ENCODE measurements at regions not wholly inside any gene's neighbourhood (a gene's known extent, or its start where the extent isn't known, plus 50 kb on each side); places are given as distances from the start of the nearest gene placed in this dataset.

DNA sequence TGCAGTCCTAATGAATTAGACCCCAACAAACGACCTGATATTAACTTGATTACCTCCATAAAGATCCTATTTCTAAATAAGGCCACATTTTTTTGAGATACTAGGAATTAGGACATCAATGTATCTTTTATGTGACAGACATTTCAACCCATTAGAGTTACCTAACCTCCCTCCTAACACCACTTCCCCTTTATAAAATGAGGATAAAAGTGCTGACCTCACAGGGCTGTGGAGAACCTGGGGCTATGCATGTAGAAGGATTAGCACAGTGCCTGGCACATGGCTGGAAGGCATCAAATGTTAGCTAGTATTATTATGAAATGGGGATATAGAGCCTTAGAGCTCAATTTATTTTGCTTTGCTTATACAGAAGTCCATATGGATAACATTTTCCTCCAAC is 53.5 kb upstream of the LRRN1 start:
- Mint-ChIP-seq H3K9me3 (no peaks in the 10 kb centered on the region), H3K27ac (no peak overlapping the region), H3K4me1 (no peaks in the 10 kb centered on the region), H3K36me3 (peaks cover 0 to 5% (median 4%) of the 10 kb centered on the region in 3 donors), H3K27me3 (ENCODE audit: low read depth in 3 of 3) (peaks cover 0 to 2% (median under 1%) of the 10 kb centered on the region in 3 donors), H3K4me3 (no peak overlapping the region)
- DNase-seq = no peak

DNA sequence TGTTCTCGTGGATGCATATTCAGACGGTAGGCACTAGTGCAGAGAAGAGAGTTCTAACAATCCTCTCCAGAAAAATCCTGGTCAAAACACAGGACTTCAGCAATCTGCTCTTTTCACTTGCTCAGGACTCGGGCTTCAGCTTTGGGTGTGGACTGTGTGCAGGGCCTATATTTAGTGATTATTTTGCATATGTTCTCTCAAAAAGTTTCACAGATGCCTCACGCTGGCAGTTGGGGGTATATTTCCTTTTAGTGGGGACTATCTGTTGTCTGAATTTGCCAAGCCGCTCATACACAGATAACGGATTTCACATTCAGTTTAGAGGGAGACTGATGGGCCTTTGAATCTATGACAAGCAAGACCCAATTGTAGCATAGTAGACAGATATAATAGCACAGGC is 54.4 kb upstream of the LRRN1 start:
- H3K4me3 Mint-ChIP-seq = no peak overlapping the region
- no peak for DNase-seq
- H3K27me3 Mint-ChIP-seq (ENCODE audit: low read depth in 3 of 3) = peaks cover 0 to 2% (median 2%) of the 10 kb centered on the region in 3 donors
- H3K27ac Mint-ChIP-seq = no peak overlapping the region
- H3K4me1 Mint-ChIP-seq = no peaks in the 10 kb centered on the region
- no peaks in the 10 kb centered on the region for H3K9me3 Mint-ChIP-seq
- peaks cover 0 to 8% (median 5%) of the 10 kb centered on the region in 3 donors for H3K36me3 Mint-ChIP-seq

- no peak overlapping the region for H3K27ac Mint-ChIP-seq
- H3K4me3 Mint-ChIP-seq = no peak overlapping the region
- no peaks in the 10 kb centered on the region for H3K9me3 Mint-ChIP-seq
- H3K4me1 Mint-ChIP-seq = no peaks in the 10 kb centered on the region
- H3K27me3 Mint-ChIP-seq (ENCODE audit: low read depth in 3 of 3) = peaks cover 0 to 2% (median 1%) of the 10 kb centered on the region in 3 donors
- no peak for DNase-seq
- H3K36me3 Mint-ChIP-seq = peaks cover 0 to 10% (median 5%) of the 10 kb centered on the region in 3 donors
Measured at GRCh38 chr3:3743754-3744153, 55.5 kb upstream of the LRRN1 start.

DNA sequence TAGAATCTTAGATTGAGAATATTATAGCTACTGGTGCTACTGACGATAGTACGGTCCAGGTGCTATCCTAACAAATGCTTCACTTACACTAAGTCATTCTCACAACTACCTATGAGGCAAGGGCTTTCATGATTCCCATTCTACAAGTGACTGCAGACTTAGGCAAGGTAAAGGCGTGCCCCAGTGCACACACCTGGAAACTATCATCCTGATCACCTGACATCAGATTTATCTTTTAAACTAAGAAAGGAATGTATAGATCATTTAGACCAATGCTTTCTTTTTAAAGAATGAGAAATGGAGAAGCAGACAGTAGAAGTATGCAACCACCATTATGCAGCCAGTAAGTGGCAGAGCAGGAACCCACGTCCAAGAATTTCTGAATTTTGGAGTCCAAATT is 59.2 kb upstream of the LRRN1 start:
- DNase-seq = no peak
- Mint-ChIP-seq H3K36me3 (peaks cover 0 to 9% (median 0%) of the 10 kb centered on the region in 3 donors), H3K27me3 (ENCODE audit: low read depth in 3 of 3) (peaks cover 0 to 3% (median 0%) of the 10 kb centered on the region in 3 donors), H3K4me1 (no peaks in the 10 kb centered on the region), H3K9me3 (peaks cover 0 to 3% (median 0%) of the 10 kb centered on the region in 6 donors), H3K27ac (no peak overlapping the region), H3K4me3 (no peak overlapping the region)

DNA sequence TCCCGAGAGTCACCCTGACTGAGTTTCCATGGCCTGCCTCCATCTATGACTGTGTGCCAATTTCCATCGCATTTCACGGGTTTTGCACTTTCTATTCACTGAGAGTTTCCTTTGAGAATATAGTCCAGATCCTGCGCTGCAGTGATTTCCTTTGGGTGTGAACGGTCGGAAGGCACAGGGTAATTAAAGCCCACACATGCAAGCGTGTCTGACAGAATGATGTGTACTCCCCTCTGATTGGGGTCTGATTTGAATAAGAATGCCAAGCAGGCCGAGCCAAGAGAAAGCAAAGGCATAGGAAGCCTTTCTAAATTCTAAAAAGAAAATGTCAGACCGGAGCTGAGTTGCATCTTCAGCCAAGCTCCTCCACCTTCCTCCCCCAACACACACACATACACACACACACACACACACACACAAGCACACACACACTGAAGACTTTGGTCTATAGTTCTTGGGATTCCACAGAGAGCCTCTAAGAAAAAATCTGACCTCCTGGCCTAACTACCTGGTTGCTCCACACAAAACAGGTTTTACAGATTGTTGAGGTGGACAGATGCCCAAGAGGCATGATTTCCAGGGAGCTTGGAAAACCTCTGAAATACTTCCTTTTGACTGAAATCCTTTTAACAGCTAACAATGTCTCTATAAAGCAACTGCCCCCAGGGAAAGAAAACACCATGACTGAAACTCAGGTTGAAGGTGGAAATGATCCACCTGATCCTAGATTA is 59.7 kb upstream of the LRRN1 start:
- Mint-ChIP-seq H3K36me3 (peaks cover 0 to 9% (median 0%) of the 10 kb centered on the region in 3 donors), H3K4me3 (no peak overlapping the region), H3K4me1 (no peaks in the 10 kb centered on the region), H3K9me3 (peaks cover 0 to 3% (median 0%) of the 10 kb centered on the region in 6 donors), H3K27me3 (ENCODE audit: low read depth in 3 of 3) (peaks cover 0 to 3% (median 0%) of the 10 kb centered on the region in 3 donors), H3K27ac (no peak overlapping the region)
- no peak for DNase-seq

DNA sequence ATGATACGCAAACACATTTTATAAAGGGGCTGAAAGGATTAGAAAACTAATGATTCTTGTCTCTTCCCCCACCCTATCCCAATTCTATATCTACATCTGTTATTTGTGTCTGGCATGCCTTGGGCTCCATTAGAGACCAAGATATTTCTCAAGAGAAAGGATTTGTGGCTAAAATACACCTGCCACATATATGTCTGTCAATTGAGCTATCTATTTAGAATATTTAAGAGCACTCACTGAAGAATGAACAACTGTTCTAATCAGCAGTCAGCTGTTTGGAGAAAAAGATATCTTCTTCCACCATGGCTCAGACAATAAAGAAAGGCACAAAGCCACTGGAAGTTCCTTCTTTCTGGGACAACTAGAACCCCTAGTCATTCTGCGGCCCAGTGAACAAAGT is 61.7 kb upstream of the LRRN1 start:
- peaks cover 0 to 13% (median 0%) of the 10 kb centered on the region in 3 donors for H3K36me3 Mint-ChIP-seq
- no peaks in the 10 kb centered on the region for H3K4me1 Mint-ChIP-seq
- DNase-seq = no peak
- no peak overlapping the region for H3K4me3 Mint-ChIP-seq
- H3K27ac Mint-ChIP-seq = no peak overlapping the region
- peaks cover 0 to 3% (median 0%) of the 10 kb centered on the region in 3 donors for H3K27me3 Mint-ChIP-seq (ENCODE audit: low read depth in 3 of 3)
- peaks cover 0 to 5% (median 0%) of the 10 kb centered on the region in 6 donors for H3K9me3 Mint-ChIP-seq

DNA sequence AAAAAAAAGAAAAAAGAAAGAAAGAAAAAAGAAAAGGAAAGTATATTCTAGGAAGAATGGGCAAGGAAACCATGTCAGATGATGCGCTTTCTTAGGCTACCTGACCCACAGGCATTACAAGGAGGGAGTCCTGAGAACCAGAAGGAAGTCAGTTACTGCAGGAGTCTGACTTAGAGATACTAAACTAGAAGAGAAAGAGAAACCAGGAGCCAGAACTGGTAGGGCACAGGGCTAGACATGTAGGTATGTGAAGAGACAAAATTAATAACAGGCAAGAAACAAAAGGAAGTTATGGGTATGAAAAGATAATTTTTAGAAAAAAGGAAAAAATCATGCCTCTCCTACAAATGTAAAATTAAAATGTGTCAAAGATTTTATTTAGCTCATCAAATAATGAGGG is 63.3 kb upstream of the LRRN1 start:
- Mint-ChIP-seq H3K36me3 (peaks cover 0 to 13% (median 0%) of the 10 kb centered on the region in 3 donors), H3K4me3 (no peak overlapping the region), H3K4me1 (no peaks in the 10 kb centered on the region), H3K9me3 (peaks cover 0 to 5% (median 0%) of the 10 kb centered on the region in 6 donors), H3K27ac (no peak overlapping the region), H3K27me3 (ENCODE audit: low read depth in 3 of 3) (peaks cover 0 to 3% (median 0%) of the 10 kb centered on the region in 3 donors)
- no peak for DNase-seq

GRCh38 chr3:3734881-3735280 is 64.3 kb upstream of the LRRN1 start:
- H3K27ac Mint-ChIP-seq = no peak overlapping the region
- H3K27me3 Mint-ChIP-seq (ENCODE audit: low read depth in 3 of 3) = peaks cover 0 to 1% (median 0%) of the 10 kb centered on the region in 3 donors
- H3K9me3 Mint-ChIP-seq = peaks cover 0 to 5% (median 0%) of the 10 kb centered on the region in 6 donors
- H3K4me1 Mint-ChIP-seq = no peaks in the 10 kb centered on the region
- H3K36me3 Mint-ChIP-seq = peaks cover 0 to 10% (median 0%) of the 10 kb centered on the region in 3 donors
- DNase-seq = no peak
- no peak overlapping the region for H3K4me3 Mint-ChIP-seq

DNA sequence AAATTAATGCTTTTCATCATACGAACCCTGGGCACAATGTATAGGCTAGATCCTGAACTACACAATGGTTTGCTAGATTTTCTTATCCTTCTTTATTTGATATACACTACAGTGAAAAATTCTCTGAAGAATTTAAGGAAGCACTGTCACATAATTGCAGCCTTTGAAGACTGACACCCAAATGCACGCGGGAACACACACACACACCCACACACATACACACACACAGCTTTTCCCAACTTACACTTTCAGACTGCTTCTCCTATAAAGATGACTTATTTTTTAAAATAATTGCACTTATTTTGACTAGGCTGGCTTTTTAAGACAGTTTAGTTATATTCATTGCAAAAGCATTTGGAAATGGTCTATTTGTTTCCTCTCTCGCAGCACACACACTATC is 70.0 kb upstream of the LRRN1 start:
- DNase-seq = no peak
- Mint-ChIP-seq H3K27me3 (ENCODE audit: low read depth in 3 of 3) (peaks cover 0 to 2% (median 0%) of the 10 kb centered on the region in 3 donors), H3K4me1 (no peaks in the 10 kb centered on the region), H3K9me3 (peaks cover 0 to 2% (median 0%) of the 10 kb centered on the region in 6 donors), H3K36me3 (peaks cover 0 to 3% (median 0%) of the 10 kb centered on the region in 3 donors), H3K27ac (no peak overlapping the region), H3K4me3 (no peak overlapping the region)

DNA sequence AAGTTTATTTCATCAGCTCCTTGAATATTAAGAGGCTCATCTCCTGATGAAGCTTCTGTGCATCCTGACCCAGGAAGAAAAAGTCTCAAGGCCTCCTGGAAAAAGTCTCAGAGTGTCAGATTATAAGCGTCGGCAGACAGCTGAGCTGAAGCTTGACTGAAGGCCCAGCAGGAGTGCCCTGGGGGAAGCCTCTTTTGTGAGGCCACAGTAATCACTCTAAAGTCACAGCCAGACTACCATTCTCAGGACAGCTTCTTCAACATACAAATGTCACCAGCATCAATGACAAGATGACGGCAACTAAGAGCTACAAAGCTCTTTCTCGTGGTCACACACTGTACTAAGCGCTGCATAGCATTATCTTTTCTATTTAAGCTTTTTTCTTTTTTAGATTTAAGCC is 72.7 kb upstream of the LRRN1 start:
- Mint-ChIP-seq H3K27me3 (ENCODE audit: low read depth in 3 of 3) (peaks cover 0 to 2% (median 0%) of the 10 kb centered on the region in 3 donors), H3K36me3 (no peaks in the 10 kb centered on the region), H3K4me1 (no peaks in the 10 kb centered on the region), H3K9me3 (no peaks in the 10 kb centered on the region), H3K27ac (no peak overlapping the region), H3K4me3 (no peak overlapping the region)
- DNase-seq = no peak

DNA sequence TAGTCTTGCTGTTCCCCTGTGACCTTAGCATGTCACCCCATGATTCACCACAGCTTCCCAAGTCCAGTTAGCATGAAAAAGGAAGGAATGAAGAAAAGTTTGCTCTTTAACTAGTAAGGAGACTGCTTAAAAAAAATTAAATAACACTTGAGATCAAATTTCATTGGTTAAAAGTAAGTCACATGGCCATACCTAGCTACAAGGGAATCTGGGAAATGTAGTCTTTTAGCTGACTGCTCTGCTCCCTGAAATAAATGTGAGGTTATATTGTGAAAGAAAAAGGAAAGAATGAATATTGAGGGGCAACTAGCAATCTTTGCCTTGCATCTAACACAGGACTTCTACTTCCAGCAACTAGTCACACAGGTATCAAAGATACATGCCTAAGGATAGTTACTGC is 84.7 kb upstream of the LRRN1 start:
- Mint-ChIP-seq H3K4me3 (no peak overlapping the region), H3K4me1 (no peaks in the 10 kb centered on the region), H3K9me3 (no peaks in the 10 kb centered on the region), H3K27me3 (ENCODE audit: low read depth in 3 of 3) (peaks cover 0 to 2% (median 2%) of the 10 kb centered on the region in 3 donors), H3K27ac (no peak overlapping the region), H3K36me3 (peaks cover 0 to 4% (median 0%) of the 10 kb centered on the region in 3 donors)
- DNase-seq = no peak

GRCh38 chr3:3712971-3713370 is 86.3 kb upstream of the LRRN1 start:
- Mint-ChIP-seq H3K4me3 (no peak overlapping the region), H3K36me3 (peaks cover 0 to 4% (median 0%) of the 10 kb centered on the region in 3 donors), H3K4me1 (no peaks in the 10 kb centered on the region), H3K27me3 (ENCODE audit: low read depth in 3 of 3) (peaks cover 0 to 2% (median 0%) of the 10 kb centered on the region in 3 donors), H3K9me3 (no peaks in the 10 kb centered on the region), H3K27ac (no peak overlapping the region)
- no peak for DNase-seq

GRCh38 chr3:3708769-3709115 is 90.5 kb upstream of the LRRN1 start:
- Mint-ChIP-seq H3K9me3 (no peaks in the 10 kb centered on the region), H3K36me3 (no peaks in the 10 kb centered on the region), H3K27ac (no peak overlapping the region), H3K27me3 (ENCODE audit: low read depth in 3 of 3) (peaks cover 0 to 2% (median 0%) of the 10 kb centered on the region in 3 donors), H3K4me1 (no peaks in the 10 kb centered on the region), H3K4me3 (no peak overlapping the region)
- no peak for DNase-seq

GRCh38 chr3:3707858-3708768 is 91.1 kb upstream of the LRRN1 start:
- Mint-ChIP-seq H3K36me3 (no peaks in the 10 kb centered on the region), H3K9me3 (no peaks in the 10 kb centered on the region), H3K27ac (no peak overlapping the region), H3K27me3 (ENCODE audit: low read depth in 3 of 3) (peaks cover 0 to 2% (median 0%) of the 10 kb centered on the region in 3 donors), H3K4me3 (no peak overlapping the region), H3K4me1 (no peaks in the 10 kb centered on the region)
- DNase-seq = no peak

All from immature natural killer cell (primary cell).